Stimulated activated CD4-positive, alpha-beta T cell treated with anti-CD3 and anti-CD28 coated beads, Interleukin-1b, Interleukin-23, amount 100 ng/mL, for 4 hours (primary cell): ENCODE measurements at regions not wholly inside any gene's neighbourhood (a gene's known extent, or its start where the extent isn't known, plus 50 kb on each side); places are given as distances from the start of the nearest gene placed in this dataset.

Experiments
- DNase-seq, 2 donors: peaks; one replicate each; pipeline ENCODE4 v3.0.0-alpha.2; 2020; ENCODE audit warnings: low read depth in 2 of 2

GRCh38 chr21:25330266-25330665, 277.0 kb downstream of the MRPL39 start:
- no peak for DNase-seq

GRCh38 chr21:25329227-25329825, 278.0 kb downstream of the MRPL39 start:
- DNase-seq: no peak

- DNase-seq: no peak
Measured at GRCh38 chr21:25328736-25329135, 278.5 kb downstream of the MRPL39 start.

GRCh38 chr21:25326181-25326580, 281.1 kb downstream of the MRPL39 start:
- DNase-seq: no peak

DNA sequence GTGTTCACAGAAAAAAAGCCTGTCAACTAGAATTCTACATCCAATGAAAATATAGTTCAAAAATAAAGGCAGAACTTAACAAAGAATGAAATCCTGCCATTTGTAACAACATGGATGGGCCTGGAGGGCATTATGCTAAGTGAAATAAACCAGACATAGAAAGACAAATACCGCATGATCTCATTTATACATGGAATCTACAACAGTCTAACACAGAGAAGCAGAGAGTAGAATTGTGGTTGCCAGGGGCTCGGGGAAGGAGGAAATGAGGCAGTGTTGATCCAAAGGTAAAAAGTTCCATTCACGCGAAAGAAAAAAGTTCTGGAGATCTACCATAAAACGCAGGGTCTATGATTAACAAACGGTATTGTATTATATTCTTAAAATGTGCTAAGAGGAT, 282.6 kb downstream of the MRPL39 start:
- no peak for DNase-seq

GRCh38 chr21:25323356-25323949, 283.8 kb downstream of the MRPL39 start:
- no peak for DNase-seq

GRCh38 chr21:25314247-25314646, 293.0 kb downstream of the MRPL39 start:
- no peak for DNase-seq

- DNase-seq: no peak
Measured at GRCh38 chr21:25313829-25314228, 293.5 kb downstream of the MRPL39 start.

DNA sequence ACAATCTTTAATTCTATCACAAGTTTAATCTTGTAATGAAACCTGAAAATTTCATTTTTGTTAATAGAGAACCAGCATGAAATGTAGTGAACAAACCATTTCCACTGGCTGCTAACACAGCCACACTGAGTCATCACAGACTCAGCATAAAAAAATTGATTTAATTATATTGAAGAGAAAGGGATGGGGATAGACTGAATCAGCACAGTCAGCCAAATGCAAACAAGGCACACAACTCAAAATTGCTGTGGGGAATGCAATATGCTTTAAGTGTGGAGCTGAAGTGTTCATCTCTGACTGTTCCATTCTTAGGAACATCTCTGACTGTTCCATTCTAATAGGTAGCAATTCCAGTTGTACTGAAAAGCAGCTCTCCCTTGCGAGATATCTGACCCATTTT, 299.8 kb downstream of the MRPL39 start:
- DNase-seq: no peak

DNA sequence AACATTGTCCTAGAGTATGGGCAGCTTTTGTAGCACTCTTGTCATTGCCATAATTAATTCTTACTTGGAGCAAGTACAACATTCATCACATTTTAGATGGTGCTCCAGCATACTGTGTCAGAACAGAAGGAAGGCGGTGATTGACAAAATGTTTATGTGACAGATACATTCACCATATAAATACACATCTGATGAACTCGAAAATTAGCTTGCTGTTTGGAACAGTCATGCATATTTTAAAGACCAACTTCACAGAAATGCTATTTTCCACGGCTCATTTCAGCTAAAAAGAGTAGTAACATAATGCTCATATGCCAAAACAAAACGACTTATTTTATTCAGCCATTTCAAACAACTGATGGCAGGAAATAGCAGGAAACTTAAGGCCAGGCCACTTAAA, 302.7 kb downstream of the MRPL39 start:
- no peak for DNase-seq

DNA sequence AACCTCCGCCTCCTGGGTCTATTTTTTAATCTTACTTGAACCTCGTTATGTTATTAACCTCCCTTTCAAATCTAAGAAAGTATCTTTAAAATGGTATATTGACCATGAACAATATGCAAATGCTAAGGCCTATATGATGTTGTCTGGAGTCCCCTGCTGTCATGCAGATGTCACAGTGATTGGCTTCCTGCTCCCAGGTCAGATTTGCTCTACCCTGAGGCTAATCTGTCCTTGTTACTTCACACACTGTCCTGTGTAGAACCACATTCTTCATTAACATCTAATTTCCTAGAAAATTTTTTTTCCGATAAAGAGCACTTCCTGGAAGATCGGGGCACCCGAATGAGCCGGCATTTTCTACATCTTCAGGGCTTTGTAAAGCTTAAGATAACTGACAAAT, 306.6 kb downstream of the MRPL39 start:
- DNase-seq: no peak

DNA sequence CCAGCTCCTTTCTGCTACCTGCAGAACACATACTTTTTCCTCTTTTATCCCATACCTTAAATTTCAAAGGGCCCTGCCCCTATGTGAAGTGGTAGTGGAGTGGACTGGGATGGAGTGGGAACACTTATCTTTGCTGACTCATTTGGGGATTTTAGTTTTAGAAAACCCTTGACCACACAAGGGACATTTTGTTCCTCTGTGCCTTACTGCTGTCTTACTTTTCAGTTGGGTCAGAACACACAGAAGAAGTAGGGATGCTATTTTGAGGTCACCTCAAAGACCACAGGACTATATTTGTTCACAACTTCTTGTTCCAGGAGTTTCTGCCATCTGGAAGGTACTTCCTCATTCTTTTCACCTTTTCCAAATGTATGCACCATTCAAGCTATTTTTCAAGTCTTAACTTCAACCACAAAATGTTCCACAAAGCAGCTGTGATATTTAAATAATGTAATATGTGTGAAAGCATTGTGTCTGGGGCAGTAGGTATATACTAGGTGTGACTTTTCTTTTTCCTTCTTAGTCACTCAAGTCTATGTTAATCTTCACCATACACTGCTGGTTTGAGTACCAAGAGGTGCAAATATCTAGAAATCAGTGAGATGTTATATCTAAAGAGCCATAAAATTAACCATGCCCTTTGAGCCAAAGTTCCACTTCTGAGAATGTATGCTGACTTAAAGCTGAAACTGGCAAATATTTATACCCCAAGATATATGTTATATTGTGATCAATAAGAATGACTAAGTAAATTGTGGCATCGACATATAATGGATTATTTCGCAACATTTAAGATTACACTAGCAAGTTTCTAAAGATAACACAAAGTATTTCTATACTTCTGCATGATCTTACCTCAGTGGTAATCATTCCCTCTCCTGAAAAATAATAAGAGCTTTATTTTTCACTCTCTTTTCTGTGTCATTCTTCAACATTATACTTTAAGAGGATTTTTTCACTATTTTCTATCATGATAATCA, 308.5 kb downstream of the MRPL39 start:
- no peak for DNase-seq

GRCh38 chr21:25297117-25297516, 310.2 kb downstream of the MRPL39 start:
- no peak for DNase-seq

DNA sequence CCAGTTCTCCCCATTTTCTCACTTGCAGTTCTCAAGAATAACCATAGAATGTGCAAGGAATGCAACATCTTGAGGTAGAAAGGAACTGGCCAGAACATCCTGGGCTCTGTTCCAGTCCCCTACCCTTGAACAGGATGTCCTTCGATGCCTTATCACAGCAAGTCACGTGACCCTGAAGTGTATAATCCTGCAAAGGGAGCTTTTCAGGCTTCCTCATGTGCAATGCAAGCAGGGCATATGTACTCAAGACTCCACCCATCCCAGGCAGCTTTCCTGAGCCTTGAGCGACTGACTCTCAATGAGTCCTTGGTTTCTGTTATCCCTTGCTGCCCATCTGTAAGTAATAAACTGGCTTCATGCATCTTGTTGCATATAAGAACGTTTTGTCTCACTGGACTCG, 311.0 kb downstream of the MRPL39 start:
- no peak for DNase-seq

- no peak for DNase-seq
Measured at GRCh38 chr21:25292396-25292795, 314.9 kb downstream of the MRPL39 start.

DNA sequence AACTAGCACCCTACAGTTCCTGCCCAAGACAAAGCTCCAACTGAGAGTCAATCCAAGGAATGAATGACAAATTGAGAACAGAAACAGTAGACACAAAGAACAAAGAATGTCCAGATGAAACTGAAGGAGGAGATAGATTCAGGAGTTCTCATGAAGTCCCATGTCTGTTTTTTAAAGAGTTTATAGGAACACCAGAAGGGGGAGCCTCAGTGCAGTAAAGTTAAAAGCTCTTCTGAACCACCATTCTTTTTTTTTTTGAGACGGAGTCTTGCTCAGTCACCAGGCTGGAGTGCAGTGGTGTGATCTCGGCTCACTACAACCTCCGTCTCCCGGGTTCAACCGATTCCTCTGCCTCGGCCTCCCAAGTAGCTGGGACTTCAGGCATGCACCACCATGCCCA, 323.6 kb downstream of the MRPL39 start:
- no peak for DNase-seq

- DNase-seq: no peak
Measured at GRCh38 chr21:25281134-25281533, 326.1 kb downstream of the MRPL39 start.

DNA sequence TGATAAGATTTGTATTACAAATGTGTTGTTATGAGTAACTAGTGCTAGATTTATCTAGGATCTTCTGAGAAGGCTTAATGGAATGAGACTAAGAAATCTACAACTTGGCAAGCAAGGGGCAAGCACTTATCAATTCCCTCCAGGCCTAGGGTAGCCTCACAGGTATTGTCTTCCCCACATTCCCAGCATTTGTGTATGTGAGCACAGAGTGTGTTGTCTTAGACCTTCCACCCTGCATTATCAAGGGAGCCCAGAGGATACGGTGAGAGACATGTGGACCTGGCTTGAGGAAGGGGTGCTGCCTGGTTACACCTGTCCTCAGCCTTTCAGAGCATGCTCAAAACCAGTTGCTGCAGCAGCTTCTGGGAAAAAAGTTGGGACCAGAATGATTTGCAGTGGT, 327.2 kb downstream of the MRPL39 start:
- no peak for DNase-seq

DNA sequence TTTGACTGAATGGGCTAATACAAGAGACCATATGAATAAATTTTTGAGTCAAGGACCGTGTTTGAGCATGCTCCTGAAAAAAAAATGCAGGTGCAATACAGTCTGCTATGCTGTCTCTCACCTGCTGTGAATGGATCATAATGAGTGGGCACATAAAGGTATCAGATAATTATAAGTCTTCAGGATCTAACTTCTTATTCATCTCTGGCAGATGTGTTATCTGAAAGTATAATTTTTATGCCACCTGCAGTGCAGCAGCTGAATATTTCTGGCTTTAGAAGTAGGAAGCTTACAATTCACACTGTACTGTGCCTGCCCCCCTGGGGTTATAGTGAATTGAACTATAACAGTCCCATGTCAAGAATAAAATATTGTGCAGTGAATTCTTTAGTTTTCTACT, 333.3 kb downstream of the MRPL39 start:
- no peak for DNase-seq

DNA sequence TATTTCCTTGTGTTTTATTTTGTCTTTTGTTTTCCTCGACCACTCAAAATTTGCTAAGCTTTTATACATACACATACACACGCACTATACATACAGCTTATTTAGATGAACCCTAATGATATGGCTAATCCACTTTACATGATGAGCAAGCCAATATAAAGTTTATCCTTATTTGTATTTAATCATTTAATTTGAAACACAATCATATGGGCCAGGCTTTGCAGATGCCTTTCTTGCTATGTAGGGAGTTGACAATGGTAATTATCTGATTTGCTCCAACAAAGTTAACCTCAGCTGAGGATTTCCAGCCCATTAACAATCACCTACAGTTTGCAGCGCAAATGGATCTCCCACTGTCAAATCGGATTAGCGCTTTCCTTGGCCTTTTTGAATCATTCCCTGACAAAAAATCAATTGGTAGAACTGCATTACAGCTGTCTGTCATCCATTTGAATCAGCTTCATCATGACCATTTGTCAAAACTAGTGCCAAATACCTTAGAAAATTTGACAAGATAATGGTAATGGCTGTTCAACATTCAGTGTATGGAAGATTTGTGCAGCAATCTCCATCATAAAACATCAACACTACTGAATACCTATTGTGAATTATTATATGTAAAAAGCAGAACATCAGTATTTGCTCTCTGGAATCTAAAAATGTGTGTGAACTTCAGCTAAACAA, 352.6 kb downstream of the MRPL39 start:
- no peak for DNase-seq

GRCh38 chr21:25246546-25246945, 360.7 kb downstream of the MRPL39 start:
- DNase-seq: no peak

GRCh38 chr21:25244735-25245134, 362.5 kb downstream of the MRPL39 start:
- DNase-seq: no peak
